Suprapubic skin (tissue), 4 donors: ENCODE measurements at regions not wholly inside any gene's neighbourhood (a gene's known extent, or its start where the extent isn't known, plus 50 kb on each side); places are given as distances from the start of the nearest gene placed in this dataset.

ENCODE experiments used
- POLR2A ChIP-seq, 2 donors: fragments of 450-650 bp; IDR thresholded peaks; one replicate each; pipeline ENCODE4 v1.6.1; 2017; ENCODE audit warnings: antibody characterized with exemption in 2 of 2, mild to moderate bottlenecking in 2 of 2, moderate library complexity in 2 of 2
- POLR2AphosphoS5 ChIP-seq, 3 donors: sonication (generic); formaldehyde crosslinking; IDR thresholded peaks; one replicate each; pipeline ENCODE4 v1.6.1; 2017; ENCODE audit warnings: antibody characterized with exemption in 3 of 3
- TF ChIP-seq, protein P1 (sequence below), 2 donors: fragments of 200-600 bp in 1 of 2; fragments of 450-650 bp in 1 of 2; sonication (generic) in 1 of 2; IDR thresholded peaks; one replicate each; pipeline ENCODE4 v1.5.1; 2016 to 2019; ENCODE audit warnings: antibody characterized with exemption in 2 of 2, mild to moderate bottlenecking in 1 of 2, moderate library complexity in 1 of 2

DNA sequence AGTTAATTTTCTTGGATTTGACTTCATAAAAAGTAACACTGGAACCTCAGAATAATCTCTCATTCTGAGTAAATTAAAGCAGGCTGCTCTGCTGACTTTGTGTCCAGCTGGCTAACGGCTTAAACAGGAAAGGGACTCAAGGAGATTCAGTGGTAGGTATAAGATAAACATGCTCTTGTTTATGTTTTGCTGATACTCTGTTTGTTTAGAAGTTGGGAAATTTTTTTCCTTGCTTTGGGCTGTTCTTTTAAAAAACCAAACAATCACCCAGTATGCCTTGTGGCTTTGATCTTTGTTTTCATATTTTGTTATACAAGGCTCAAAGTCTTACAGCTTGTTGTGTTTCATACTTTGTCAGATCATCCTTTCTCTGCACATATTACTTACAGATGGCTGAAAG, 237.6 kb upstream of the RIOK2 start:
- no peak for TF ChIP-seq POLR2A (IDR thresholded peaks at IDR 0.05)
- TF ChIP-seq, protein P1, sequence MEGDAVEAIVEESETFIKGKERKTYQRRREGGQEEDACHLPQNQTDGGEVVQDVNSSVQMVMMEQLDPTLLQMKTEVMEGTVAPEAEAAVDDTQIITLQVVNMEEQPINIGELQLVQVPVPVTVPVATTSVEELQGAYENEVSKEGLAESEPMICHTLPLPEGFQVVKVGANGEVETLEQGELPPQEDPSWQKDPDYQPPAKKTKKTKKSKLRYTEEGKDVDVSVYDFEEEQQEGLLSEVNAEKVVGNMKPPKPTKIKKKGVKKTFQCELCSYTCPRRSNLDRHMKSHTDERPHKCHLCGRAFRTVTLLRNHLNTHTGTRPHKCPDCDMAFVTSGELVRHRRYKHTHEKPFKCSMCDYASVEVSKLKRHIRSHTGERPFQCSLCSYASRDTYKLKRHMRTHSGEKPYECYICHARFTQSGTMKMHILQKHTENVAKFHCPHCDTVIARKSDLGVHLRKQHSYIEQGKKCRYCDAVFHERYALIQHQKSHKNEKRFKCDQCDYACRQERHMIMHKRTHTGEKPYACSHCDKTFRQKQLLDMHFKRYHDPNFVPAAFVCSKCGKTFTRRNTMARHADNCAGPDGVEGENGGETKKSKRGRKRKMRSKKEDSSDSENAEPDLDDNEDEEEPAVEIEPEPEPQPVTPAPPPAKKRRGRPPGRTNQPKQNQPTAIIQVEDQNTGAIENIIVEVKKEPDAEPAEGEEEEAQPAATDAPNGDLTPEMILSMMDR (IDR thresholded peaks at IDR 0.05): no peak
- TF ChIP-seq POLR2AphosphoS5 (IDR thresholded peaks at IDR 0.05): no peak
